Panc1 (cell line): ENCODE measurements at regions not wholly inside any gene's neighbourhood (a gene's known extent, or its start where the extent isn't known, plus 50 kb on each side); places are given as distances from the start of the nearest gene placed in this dataset.

Source experiments
- POLR2AphosphoS5 ChIP-seq: IDR thresholded peaks from 2 replicates; pipeline ENCODE4 v1.6.1; 2012; ENCODE audit warnings: mild to moderate bottlenecking, low read depth, low read length, moderate library complexity
- SIN3A ChIP-seq: IDR thresholded peaks from 2 replicates; pipeline ENCODE4 v1.6.1; 2012; ENCODE audit warnings: low read depth, mild to moderate bottlenecking, low read length, moderate library complexity, borderline replicate concordance; ENCODE audit not compliant: insufficient read depth
- TF ChIP-seq, protein P1 (sequence below): fragments of 450-650 bp; IDR thresholded peaks from 2 replicates; pipeline ENCODE4 v1.5.1; 2017; ENCODE audit warnings: mild to moderate bottlenecking
- TF ChIP-seq, protein P2 (sequence below), 2 experiments: IDR thresholded peaks; 2 replicates each; pipeline ENCODE4 v1.6.1; 2011 to 2012; ENCODE audit warnings: low read depth in 2 of 2, control low read depth in 1 of 2, low read length in 1 of 2, mild to moderate bottlenecking in 1 of 2, moderate library complexity in 1 of 2; ENCODE audit not compliant: insufficient read depth in 1 of 2

DNA sequence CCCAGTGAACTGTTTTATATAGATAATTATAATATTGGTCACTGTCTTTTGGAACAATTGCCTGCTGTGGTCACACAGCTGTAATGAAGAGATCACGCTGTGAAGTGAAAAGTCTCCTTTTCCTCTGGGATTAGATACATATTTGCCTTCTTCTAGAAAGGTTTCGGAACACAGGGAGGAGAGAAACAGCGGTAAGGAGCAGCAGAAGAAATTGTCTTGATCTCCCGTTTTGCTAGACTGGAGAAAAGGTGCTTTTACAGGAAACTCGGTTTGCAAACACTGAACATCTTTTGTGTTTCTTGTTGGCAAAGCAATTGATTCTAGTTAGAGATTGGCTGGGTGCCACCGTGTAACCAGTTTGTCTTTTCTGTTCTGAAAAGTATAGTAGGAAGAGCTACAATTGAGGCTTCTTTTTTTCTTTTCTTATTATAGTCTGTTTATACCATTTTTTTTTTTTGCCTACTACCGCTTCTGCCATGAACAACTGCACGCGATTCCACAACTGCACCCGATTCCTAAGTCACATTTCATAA lies 404.1 kb upstream of the ID4 start:
- TF ChIP-seq, protein P1, sequence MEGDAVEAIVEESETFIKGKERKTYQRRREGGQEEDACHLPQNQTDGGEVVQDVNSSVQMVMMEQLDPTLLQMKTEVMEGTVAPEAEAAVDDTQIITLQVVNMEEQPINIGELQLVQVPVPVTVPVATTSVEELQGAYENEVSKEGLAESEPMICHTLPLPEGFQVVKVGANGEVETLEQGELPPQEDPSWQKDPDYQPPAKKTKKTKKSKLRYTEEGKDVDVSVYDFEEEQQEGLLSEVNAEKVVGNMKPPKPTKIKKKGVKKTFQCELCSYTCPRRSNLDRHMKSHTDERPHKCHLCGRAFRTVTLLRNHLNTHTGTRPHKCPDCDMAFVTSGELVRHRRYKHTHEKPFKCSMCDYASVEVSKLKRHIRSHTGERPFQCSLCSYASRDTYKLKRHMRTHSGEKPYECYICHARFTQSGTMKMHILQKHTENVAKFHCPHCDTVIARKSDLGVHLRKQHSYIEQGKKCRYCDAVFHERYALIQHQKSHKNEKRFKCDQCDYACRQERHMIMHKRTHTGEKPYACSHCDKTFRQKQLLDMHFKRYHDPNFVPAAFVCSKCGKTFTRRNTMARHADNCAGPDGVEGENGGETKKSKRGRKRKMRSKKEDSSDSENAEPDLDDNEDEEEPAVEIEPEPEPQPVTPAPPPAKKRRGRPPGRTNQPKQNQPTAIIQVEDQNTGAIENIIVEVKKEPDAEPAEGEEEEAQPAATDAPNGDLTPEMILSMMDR, result no peak
- TF ChIP-seq SIN3A (no peak), POLR2AphosphoS5 (no peak)
- TF ChIP-seq, protein P2, sequence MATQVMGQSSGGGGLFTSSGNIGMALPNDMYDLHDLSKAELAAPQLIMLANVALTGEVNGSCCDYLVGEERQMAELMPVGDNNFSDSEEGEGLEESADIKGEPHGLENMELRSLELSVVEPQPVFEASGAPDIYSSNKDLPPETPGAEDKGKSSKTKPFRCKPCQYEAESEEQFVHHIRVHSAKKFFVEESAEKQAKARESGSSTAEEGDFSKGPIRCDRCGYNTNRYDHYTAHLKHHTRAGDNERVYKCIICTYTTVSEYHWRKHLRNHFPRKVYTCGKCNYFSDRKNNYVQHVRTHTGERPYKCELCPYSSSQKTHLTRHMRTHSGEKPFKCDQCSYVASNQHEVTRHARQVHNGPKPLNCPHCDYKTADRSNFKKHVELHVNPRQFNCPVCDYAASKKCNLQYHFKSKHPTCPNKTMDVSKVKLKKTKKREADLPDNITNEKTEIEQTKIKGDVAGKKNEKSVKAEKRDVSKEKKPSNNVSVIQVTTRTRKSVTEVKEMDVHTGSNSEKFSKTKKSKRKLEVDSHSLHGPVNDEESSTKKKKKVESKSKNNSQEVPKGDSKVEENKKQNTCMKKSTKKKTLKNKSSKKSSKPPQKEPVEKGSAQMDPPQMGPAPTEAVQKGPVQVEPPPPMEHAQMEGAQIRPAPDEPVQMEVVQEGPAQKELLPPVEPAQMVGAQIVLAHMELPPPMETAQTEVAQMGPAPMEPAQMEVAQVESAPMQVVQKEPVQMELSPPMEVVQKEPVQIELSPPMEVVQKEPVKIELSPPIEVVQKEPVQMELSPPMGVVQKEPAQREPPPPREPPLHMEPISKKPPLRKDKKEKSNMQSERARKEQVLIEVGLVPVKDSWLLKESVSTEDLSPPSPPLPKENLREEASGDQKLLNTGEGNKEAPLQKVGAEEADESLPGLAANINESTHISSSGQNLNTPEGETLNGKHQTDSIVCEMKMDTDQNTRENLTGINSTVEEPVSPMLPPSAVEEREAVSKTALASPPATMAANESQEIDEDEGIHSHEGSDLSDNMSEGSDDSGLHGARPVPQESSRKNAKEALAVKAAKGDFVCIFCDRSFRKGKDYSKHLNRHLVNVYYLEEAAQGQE (IDR thresholded peaks at IDR 0.05; ENCODE audit: insufficient read depth in 1 of 2, low read depth in 2 of 2, low read length in 1 of 2), result no peak
